Liver (tissue), 7 donors: ENCODE measurements at regions not wholly inside any gene's neighbourhood (a gene's known extent, or its start where the extent isn't known, plus 50 kb on each side); places are given as distances from the start of the nearest gene placed in this dataset.
"Not testable (repeated sequence)": the region's sequence is repeated elsewhere in the genome, so short reads cannot be mapped to it uniquely, and the experiment has no call there.

ENCODE experiments used
- DNase-seq: peaks from one replicate; pipeline ENCODE4 v3.0.0-alpha.2; 2017; ENCODE audit warnings: low spot score
- H3K27ac ChIP-seq, 2 donors: one replicate each; pipeline ENCODE4 v1.7.0; 2013; ENCODE audit warnings: inconsistent platforms in 2 of 2, low read length in 2 of 2, control low read depth in 1 of 2, low read depth in 1 of 2, mild to moderate bottlenecking in 1 of 2
- H3K27me3 ChIP-seq, 4 donors: one replicate each; pipeline versions ENCODE4 v1.6.1 to v1.7.0; 2013; ENCODE audit warnings: low read length in 3 of 4, inconsistent platforms in 1 of 4, mild to moderate bottlenecking in 1 of 4, moderate library complexity in 1 of 4; ENCODE audit not compliant: control insufficient read depth in 4 of 4, insufficient read depth in 4 of 4
- H3K36me3 ChIP-seq, 4 donors: one replicate each; pipeline versions ENCODE4 v1.6.1 to v1.7.0; 2013; ENCODE audit warnings: low read length in 3 of 4, mild to moderate bottlenecking in 3 of 4, low read depth in 1 of 4, moderate library complexity in 1 of 4; ENCODE audit not compliant: control insufficient read depth in 4 of 4, insufficient read depth in 3 of 4
- H3K4me1 ChIP-seq, 4 donors: one replicate each; pipeline versions ENCODE4 v1.6.1 to v1.7.0; 2013; ENCODE audit warnings: low read length in 3 of 4, mild to moderate bottlenecking in 3 of 4, moderate library complexity in 1 of 4; ENCODE audit not compliant: control insufficient read depth in 4 of 4, insufficient read depth in 4 of 4
- H3K4me3 ChIP-seq, 3 donors: one replicate each; pipeline versions ENCODE4 v1.6.1 to v1.7.0; 2013; ENCODE audit warnings: low read length in 3 of 3, control low read depth in 1 of 3, low read depth in 1 of 3, mild to moderate bottlenecking in 1 of 3
- H3K9ac ChIP-seq, 2 donors: one replicate each; pipeline ENCODE4 v1.7.0; 2013; ENCODE audit warnings: low read length in 2 of 2, mild to moderate bottlenecking in 2 of 2, moderate library complexity in 2 of 2, control low read depth in 1 of 2, low read depth in 1 of 2
- H3K9me3 ChIP-seq, 4 donors: one replicate each; pipeline versions ENCODE4 v1.6.1 to v1.7.0; 2013; ENCODE audit warnings: low read length in 3 of 4; ENCODE audit not compliant: control insufficient read depth in 4 of 4
- EGR1 ChIP-seq, 2 donors: IDR thresholded peaks; 2 replicates each; pipeline ENCODE4 v1.6.1; 2016 to 2018; ENCODE audit warnings: antibody characterized with exemption in 2 of 2, low read depth in 2 of 2
- FOXA2 ChIP-seq: IDR thresholded peaks from 2 replicates; pipeline ENCODE4 v1.6.1; 2016; ENCODE audit warnings: antibody characterized with exemption
- GABPA ChIP-seq, 2 donors: IDR thresholded peaks in 1 of 2; conservative IDR thresholded peaks in 1 of 2; 2 replicates each; pipeline ENCODE4 v1.6.1; 2016; ENCODE audit warnings: antibody characterized with exemption in 2 of 2, mild to moderate bottlenecking in 1 of 2, moderate library complexity in 1 of 2
- JUND ChIP-seq, 2 donors: IDR thresholded peaks; 2 replicates each; pipeline ENCODE4 v1.6.1; 2016; ENCODE audit warnings: antibody characterized with exemption in 2 of 2
- RAD21 ChIP-seq, 2 donors: IDR thresholded peaks; 2 replicates each; pipeline ENCODE4 v1.6.1; 2016; ENCODE audit warnings: antibody characterized with exemption in 2 of 2, mild to moderate bottlenecking in 2 of 2
- SP1 ChIP-seq: IDR thresholded peaks from 2 replicates; pipeline ENCODE4 v1.6.1; 2018; ENCODE audit warnings: antibody characterized with exemption, mild to moderate bottlenecking
- TAF1 ChIP-seq: conservative IDR thresholded peaks from 2 replicates; pipeline ENCODE4 v1.6.1; 2016; ENCODE audit warnings: antibody characterized with exemption, mild to moderate bottlenecking
- YY1 ChIP-seq: IDR thresholded peaks from 2 replicates; pipeline ENCODE4 v1.6.1; 2016; ENCODE audit warnings: antibody characterized with exemption, mild to moderate bottlenecking
- WGBS: extraction: QIAGEN DNeasy Blood & Tissue Kit; methylation state at CpG from one replicate; pipeline ENCODE4 v1.1.7; 2013; 5-methylcytosine and 5-hydroxymethylcytosine counted together
- TF ChIP-seq, protein P1 (sequence below): IDR thresholded peaks from 2 replicates; pipeline ENCODE4 v1.6.1; 2016; ENCODE audit warnings: antibody characterized with exemption
- TF ChIP-seq, protein P2 (sequence below): IDR thresholded peaks from 2 replicates; pipeline ENCODE4 v1.6.1; 2016; ENCODE audit warnings: antibody characterized with exemption, mild to moderate bottlenecking
- donor health status: healthy.
- donor health status: healthy.
- donor health status: healthy.
- donor health status: healthy.

DNA sequence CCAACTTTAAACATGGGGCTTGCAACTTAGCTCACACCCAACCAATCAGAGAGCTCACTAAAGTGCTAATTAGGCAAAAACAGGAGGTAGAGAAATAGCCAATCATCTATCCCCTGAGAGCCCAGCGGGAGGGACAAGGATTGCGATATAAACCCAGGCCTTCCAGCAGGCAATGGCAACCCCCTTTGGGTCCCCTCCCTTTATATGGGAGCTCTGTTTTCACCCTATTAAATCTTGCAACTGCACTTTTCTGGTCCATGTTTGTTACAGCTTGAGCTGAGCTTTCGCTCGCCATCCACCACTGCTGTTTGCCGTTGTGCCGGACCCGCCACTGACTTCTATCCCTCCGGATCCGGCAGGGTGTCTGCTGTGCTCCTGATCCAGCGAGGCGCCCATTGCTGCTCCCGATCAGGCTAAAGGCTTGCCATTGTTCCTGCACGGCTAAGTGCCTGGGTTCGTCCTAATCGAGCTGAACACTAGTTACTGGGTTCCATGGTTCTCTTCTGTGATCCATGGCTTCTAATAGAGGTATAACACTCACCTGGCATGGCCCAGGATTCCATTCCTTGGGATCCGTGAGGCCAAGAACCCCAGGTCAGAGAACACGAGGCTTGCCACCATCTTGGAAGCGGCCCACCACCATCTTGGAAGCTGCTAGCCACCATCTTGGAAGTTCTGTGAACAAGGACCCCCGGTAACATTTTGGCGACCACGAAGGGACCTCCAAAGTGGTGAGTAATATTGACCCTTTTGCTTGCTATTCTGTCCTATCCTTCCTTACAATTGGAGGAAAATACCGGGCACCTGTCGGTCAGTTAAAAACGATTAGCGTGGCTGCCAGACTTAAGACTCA, 161.3 kb upstream of the GCFC2 start:
- not testable (repeated sequence) for H3K36me3 ChIP-seq, H3K27me3 ChIP-seq, H3K4me1 ChIP-seq, H3K27ac ChIP-seq, H3K9me3 ChIP-seq, DNase-seq, H3K4me3 ChIP-seq, H3K9ac ChIP-seq
- WGBS = 98% methylated on average over 25 of the region's 25 CpGs

DNA sequence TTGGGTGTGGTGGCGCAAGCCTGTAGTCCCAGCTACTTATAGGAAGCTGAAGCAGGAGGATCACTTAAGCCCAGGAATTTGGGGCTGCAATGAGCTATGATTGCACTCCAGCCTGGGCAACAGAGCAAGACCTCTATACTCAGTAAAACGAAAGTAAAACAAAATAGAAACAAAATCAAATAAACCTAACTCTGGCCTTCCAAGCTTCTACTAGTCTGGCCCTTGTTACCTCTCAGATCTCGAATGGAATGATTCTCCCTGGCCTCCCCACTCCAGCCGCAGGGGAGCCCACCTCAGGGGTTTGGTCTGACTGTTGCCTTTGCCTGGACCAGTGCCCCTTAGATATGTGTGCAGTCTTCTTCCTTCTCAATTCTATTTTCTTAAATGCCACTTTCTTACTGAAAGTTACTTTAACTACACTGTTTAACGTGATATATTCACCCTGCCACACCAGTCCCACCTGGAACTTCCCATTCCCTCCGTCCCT, 160.0 kb upstream of the GCFC2 start:
- H3K27me3 ChIP-seq = no peaks in the 10 kb centered on the region
- TF ChIP-seq FOXA2 = no peak
- TF ChIP-seq SP1 = peak; percentile 48
- peak overlapping the region in 1 of 2 donors; percentile 63 for H3K9ac ChIP-seq
- no peaks in the 10 kb centered on the region for H3K9me3 ChIP-seq
- H3K27ac ChIP-seq = peak overlapping the region; percentile 15 to 50
- H3K36me3 ChIP-seq = no peaks in the 10 kb centered on the region
- no peak overlapping the region for H3K4me3 ChIP-seq
- H3K4me1 ChIP-seq = peaks cover 0 to 6% (median 2%) of the 10 kb centered on the region in 4 donors
- no peak for DNase-seq
- 38% methylated on average over 6 of the region's 6 CpGs for WGBS

DNA sequence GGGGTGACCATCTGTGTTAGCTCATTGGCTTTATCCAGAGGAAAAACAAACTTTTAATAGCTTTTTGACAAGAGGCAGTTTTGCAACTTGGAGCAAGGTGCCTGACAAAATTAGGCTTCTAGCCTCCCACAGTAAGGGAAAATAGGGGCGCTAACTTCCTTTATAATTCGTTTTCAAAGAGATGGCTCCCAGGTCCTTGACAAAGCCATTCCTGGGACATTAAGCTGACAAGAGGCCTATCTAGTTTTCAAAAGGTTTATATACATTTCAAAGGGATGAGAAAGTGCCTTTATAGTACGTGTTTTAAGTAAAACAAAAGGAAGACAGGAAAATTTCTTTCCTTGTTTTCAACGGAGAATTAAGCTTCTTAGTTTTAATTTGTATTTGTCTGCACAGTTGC, 159.4 kb upstream of the GCFC2 start:
- no peak overlapping the region for H3K9ac ChIP-seq
- no peaks in the 10 kb centered on the region for H3K36me3 ChIP-seq
- no peaks in the 10 kb centered on the region for H3K27me3 ChIP-seq
- no peak overlapping the region for H3K27ac ChIP-seq
- no peak overlapping the region for H3K4me3 ChIP-seq
- whole genome bisulfite sequencing = 65% methylated on average over 4 of the region's 4 CpGs
- DNase-seq = no peak
- no peaks in the 10 kb centered on the region for H3K9me3 ChIP-seq
- H3K4me1 ChIP-seq = peaks cover 0 to 10% (median 4%) of the 10 kb centered on the region in 4 donors
- TF ChIP-seq RAD21 (IDR thresholded peaks at IDR 0.05) (no peak), JUND (IDR thresholded peaks at IDR 0.05) (no peak)
- TF ChIP-seq, protein P1, sequence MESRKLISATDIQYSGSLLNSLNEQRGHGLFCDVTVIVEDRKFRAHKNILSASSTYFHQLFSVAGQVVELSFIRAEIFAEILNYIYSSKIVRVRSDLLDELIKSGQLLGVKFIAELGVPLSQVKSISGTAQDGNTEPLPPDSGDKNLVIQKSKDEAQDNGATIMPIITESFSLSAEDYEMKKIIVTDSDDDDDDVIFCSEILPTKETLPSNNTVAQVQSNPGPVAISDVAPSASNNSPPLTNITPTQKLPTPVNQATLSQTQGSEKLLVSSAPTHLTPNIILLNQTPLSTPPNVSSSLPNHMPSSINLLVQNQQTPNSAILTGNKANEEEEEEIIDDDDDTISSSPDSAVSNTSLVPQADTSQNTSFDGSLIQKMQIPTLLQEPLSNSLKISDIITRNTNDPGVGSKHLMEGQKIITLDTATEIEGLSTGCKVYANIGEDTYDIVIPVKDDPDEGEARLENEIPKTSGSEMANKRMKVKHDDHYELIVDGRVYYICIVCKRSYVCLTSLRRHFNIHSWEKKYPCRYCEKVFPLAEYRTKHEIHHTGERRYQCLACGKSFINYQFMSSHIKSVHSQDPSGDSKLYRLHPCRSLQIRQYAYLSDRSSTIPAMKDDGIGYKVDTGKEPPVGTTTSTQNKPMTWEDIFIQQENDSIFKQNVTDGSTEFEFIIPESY = no peak

DNA sequence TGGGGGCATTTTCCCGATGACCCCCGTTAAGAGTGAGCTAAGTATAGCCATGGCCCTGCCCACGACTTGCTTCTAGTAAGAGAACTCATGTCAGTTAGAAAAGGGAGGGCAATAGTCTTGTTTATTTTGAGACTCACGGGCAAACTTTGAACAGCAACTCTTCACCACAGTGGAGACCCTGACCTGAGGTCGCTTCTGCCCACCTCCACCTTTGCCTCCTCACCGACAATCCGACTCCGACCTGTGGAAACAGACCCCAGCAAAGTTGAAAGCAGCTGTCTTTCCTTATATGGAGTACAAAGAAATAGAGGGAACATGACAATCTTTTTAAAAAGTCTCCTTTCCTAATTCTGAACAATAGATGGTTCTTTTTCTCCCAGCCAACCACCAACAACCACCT, 155.0 kb upstream of the GCFC2 start:
- H3K4me3 ChIP-seq = no peak overlapping the region
- H3K36me3 ChIP-seq = no peaks in the 10 kb centered on the region
- TF ChIP-seq GABPA (IDR thresholded peaks at IDR 0.05 in 1 of 2, conservative IDR thresholded peaks at IDR 0.05 in 1 of 2) (no peak), EGR1 (IDR thresholded peaks at IDR 0.05; ENCODE audit: low read depth in 2 of 2) (no peak), YY1 (no peak), JUND (IDR thresholded peaks at IDR 0.05) (no peak), TAF1 (no peak)
- TF ChIP-seq, protein P2, sequence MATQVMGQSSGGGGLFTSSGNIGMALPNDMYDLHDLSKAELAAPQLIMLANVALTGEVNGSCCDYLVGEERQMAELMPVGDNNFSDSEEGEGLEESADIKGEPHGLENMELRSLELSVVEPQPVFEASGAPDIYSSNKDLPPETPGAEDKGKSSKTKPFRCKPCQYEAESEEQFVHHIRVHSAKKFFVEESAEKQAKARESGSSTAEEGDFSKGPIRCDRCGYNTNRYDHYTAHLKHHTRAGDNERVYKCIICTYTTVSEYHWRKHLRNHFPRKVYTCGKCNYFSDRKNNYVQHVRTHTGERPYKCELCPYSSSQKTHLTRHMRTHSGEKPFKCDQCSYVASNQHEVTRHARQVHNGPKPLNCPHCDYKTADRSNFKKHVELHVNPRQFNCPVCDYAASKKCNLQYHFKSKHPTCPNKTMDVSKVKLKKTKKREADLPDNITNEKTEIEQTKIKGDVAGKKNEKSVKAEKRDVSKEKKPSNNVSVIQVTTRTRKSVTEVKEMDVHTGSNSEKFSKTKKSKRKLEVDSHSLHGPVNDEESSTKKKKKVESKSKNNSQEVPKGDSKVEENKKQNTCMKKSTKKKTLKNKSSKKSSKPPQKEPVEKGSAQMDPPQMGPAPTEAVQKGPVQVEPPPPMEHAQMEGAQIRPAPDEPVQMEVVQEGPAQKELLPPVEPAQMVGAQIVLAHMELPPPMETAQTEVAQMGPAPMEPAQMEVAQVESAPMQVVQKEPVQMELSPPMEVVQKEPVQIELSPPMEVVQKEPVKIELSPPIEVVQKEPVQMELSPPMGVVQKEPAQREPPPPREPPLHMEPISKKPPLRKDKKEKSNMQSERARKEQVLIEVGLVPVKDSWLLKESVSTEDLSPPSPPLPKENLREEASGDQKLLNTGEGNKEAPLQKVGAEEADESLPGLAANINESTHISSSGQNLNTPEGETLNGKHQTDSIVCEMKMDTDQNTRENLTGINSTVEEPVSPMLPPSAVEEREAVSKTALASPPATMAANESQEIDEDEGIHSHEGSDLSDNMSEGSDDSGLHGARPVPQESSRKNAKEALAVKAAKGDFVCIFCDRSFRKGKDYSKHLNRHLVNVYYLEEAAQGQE = no peak
- DNase-seq = no peak
- no peak overlapping the region for H3K27ac ChIP-seq
- no peaks in the 10 kb centered on the region for H3K9me3 ChIP-seq
- peaks cover 0 to 17% (median 11%) of the 10 kb centered on the region in 4 donors for H3K4me1 ChIP-seq
- no peak overlapping the region for H3K9ac ChIP-seq
- WGBS = 24% methylated on average over 8 of the region's 8 CpGs
- no peaks in the 10 kb centered on the region for H3K27me3 ChIP-seq
